GM18505 (cell line): ENCODE measurements at regions not wholly inside any gene's neighbourhood (a gene's known extent, or its start where the extent isn't known, plus 50 kb on each side); places are given as distances from the start of the nearest gene placed in this dataset.

Experiments
- ATAC-seq: cut with Tn5 transposase; IDR thresholded peaks from one replicate; pipeline ENCODE4 v1.9.1; 2021; ENCODE audit not compliant: unreplicated experiment
- POLR2A ChIP-seq: IDR thresholded peaks from 4 replicates; pipeline ENCODE4 v1.6.1; 2011; ENCODE audit warnings: borderline replicate concordance; ENCODE audit not compliant: insufficient read depth, insufficient read length; ENCODE audit errors: extremely low read depth

- ATAC-seq, result no peak
- TF ChIP-seq POLR2A, result no peak
These were observed 392.8 kb upstream of the ACVR2A start for GRCh38 chr2:147451902-147452515.

GRCh38 chr2:147450661-147451510 lies 393.9 kb upstream of the ACVR2A start:
- no peak for TF ChIP-seq POLR2A
- ATAC-seq, result no peak

GRCh38 chr2:147449323-147449991 lies 395.4 kb upstream of the ACVR2A start:
- no peak for TF ChIP-seq POLR2A
- ATAC-seq, result no peak

- ATAC-seq, result no peak
- no peak for TF ChIP-seq POLR2A
These were observed 402.0 kb upstream of the ACVR2A start for GRCh38 chr2:147442816-147443215.

GRCh38 chr2:147441182-147441581 lies 403.6 kb upstream of the ACVR2A start:
- TF ChIP-seq POLR2A, result no peak
- ATAC-seq, result no peak

GRCh38 chr2:147440734-147441133 lies 404.1 kb upstream of the ACVR2A start:
- no peak for TF ChIP-seq POLR2A
- ATAC-seq, result no peak

GRCh38 chr2:147439986-147440385 lies 404.8 kb upstream of the ACVR2A start:
- ATAC-seq, result no peak
- TF ChIP-seq POLR2A, result no peak

- no peak for TF ChIP-seq POLR2A
- ATAC-seq, result no peak
These were observed 405.9 kb upstream of the ACVR2A start for GRCh38 chr2:147438882-147439281.

- no peak for TF ChIP-seq POLR2A
- no peak for ATAC-seq
These were observed 411.0 kb upstream of the ACVR2A start for GRCh38 chr2:147433822-147434221.

GRCh38 chr2:147430408-147430807 lies 414.4 kb upstream of the ACVR2A start:
- ATAC-seq, result no peak
- no peak for TF ChIP-seq POLR2A

- ATAC-seq, result no peak
These were observed 416.6 kb upstream of the ACVR2A start for GRCh38 chr2:147428120-147428747.

GRCh38 chr2:147425437-147426029 lies 419.3 kb upstream of the ACVR2A start:
- ATAC-seq, result no peak
- TF ChIP-seq POLR2A, result no peak

More at GRCh38 chr2:147428120-147428747, 416.6 kb upstream of the ACVR2A start:
- TF ChIP-seq POLR2A, result no peak

GRCh38 chr2:147424766-147425165 lies 420.1 kb upstream of the ACVR2A start:
- no peak for ATAC-seq
- no peak for TF ChIP-seq POLR2A
